Naive thymus-derived CD4-positive, alpha-beta T cell (primary cell): ENCODE measurements at regions not wholly inside any gene's neighbourhood (a gene's known extent, or its start where the extent isn't known, plus 50 kb on each side); places are given as distances from the start of the nearest gene placed in this dataset.
A peak's percentile ranks its signal among the peaks of the same experiment; 100 is the strongest.

Source experiments
- ATAC-seq: fragments of 150-1000 bp; cut with Tn5 transposase; 2 replicates; pipeline ENCODE4 v1.10.0; 2021; ENCODE audit warnings: mild to moderate bottlenecking, moderate library complexity
- CTCF ChIA-PET: fragments of 350-600 bp; sonication (Branson Sonifier 250); formaldehyde crosslinking; loops from one replicate; lab custom pipeline; 2021; ENCODE audit warnings: antibody characterized with exemption; lab: Charles Lee
- POLR2A ChIA-PET: fragments of 350-600 bp; sonication (Branson Sonifier 250); formaldehyde crosslinking; loops from one replicate; lab custom pipeline; 2021; ENCODE audit warnings: antibody characterized with exemption, inconsistent platforms; lab: Charles Lee
- DNase-seq, 9 donors: peaks; one replicate each; pipeline versions ENCODE4 v3.0.0 to v3.0.0-alpha.2; 2020 to 2022; ENCODE audit warnings: mixed read lengths in 1 of 9
- H3K27ac ChIP-seq: one replicate; pipeline ENCODE4 v1.7.0; 2013; ENCODE audit warnings: mild to moderate bottlenecking, low read depth, low read length, moderate library complexity
- H3K27me3 ChIP-seq, 2 donors: one replicate each; pipeline ENCODE4 v1.7.0; 2013; ENCODE audit warnings: low read length in 2 of 2, mild to moderate bottlenecking in 2 of 2, moderate library complexity in 2 of 2; ENCODE audit not compliant: control insufficient read depth in 2 of 2, insufficient read depth in 2 of 2
- H3K36me3 ChIP-seq, 3 experiments: 1 replicate in 2 of 3; 2 replicates in 1 of 3; pipeline ENCODE4 v1.7.0; 2013; ENCODE audit warnings: low read length in 3 of 3, mild to moderate bottlenecking in 3 of 3, moderate library complexity in 1 of 3; ENCODE audit not compliant: insufficient read depth in 3 of 3, control insufficient read depth in 2 of 3
- H3K4me1 ChIP-seq, 2 donors: one replicate each; pipeline ENCODE4 v1.7.0; 2013; ENCODE audit warnings: low read length in 2 of 2, mild to moderate bottlenecking in 2 of 2, moderate library complexity in 1 of 2; ENCODE audit not compliant: control insufficient read depth in 2 of 2, insufficient read depth in 2 of 2
- H3K4me3 ChIP-seq: 2 replicates; pipeline ENCODE4 v1.7.0; 2013; ENCODE audit warnings: mild to moderate bottlenecking, low read length
- H3K9me3 ChIP-seq, 3 experiments: 1 replicate in 2 of 3; 2 replicates in 1 of 3; pipeline ENCODE4 v1.7.0; 2013; ENCODE audit warnings: low read length in 3 of 3; ENCODE audit not compliant: control insufficient read depth in 2 of 3
- H3K27ac Mint-ChIP-seq, 9 donors: one replicate each; pipeline ENCODE4 v1.8.0; 2020 to 2022; ENCODE audit warnings: mixed read lengths in 9 of 9, mild to moderate bottlenecking in 8 of 9, moderate library complexity in 5 of 9, inconsistent platforms in 2 of 9
- H3K27me3 Mint-ChIP-seq, 5 donors: one replicate each; pipeline ENCODE4 v1.8.0; 2021 to 2022; ENCODE audit warnings: mixed read lengths in 5 of 5, mild to moderate bottlenecking in 1 of 5
- H3K36me3 Mint-ChIP-seq, 5 donors: one replicate each; pipeline ENCODE4 v1.8.0; 2020 to 2022; ENCODE audit warnings: mixed read lengths in 5 of 5, mild to moderate bottlenecking in 3 of 5, inconsistent platforms in 1 of 5
- H3K4me1 Mint-ChIP-seq, 7 donors: one replicate each; pipeline ENCODE4 v1.8.0; 2020 to 2022; ENCODE audit warnings: mixed read lengths in 7 of 7, mild to moderate bottlenecking in 3 of 7, inconsistent platforms in 1 of 7
- H3K4me3 Mint-ChIP-seq, 10 donors: one replicate each; pipeline ENCODE4 v1.8.0; 2020 to 2022; ENCODE audit warnings: mild to moderate bottlenecking in 10 of 10, mixed read lengths in 10 of 10, moderate library complexity in 6 of 10, inconsistent platforms in 2 of 10
- H3K9me3 Mint-ChIP-seq, 11 donors: one replicate each; pipeline ENCODE4 v1.8.0; 2020 to 2022; ENCODE audit warnings: mixed read lengths in 11 of 11, mild to moderate bottlenecking in 4 of 11, inconsistent platforms in 1 of 11, moderate library complexity in 1 of 11
- intact Hi-C, 2 donors: fragments of 100-400 bp; cut with micrococcal nuclease; formaldehyde crosslinking; loops; one replicate each; pipeline ENCODE4 v1.15.1; 2023

DNA sequence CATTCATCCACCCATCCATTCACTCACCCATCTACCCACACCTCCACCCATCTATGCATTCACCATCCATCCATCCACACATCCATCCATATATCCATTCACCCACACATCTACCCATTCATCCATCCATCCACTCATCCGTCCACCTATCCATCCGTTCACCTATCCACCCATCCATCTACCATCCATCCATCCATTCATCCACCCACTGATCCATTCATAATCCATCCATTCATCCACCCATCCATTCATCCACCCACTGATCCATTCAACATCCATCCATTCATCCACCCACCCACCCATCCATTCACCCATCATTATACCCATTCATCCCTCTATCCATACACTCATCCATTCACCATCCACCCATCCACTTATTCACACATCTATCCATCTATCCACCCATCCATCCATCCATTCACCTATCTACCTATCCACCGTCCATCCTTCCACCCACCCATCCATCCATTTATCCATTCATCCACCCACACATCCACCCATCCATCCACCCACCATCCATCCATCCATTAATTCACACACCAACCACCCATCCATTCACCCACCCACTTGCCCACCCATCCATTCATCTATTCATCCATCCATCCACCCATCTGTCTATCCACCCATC, 336.5 kb upstream of the IRX4 start:
- H3K4me3 ChIP-seq: no peak overlapping the region
- Mint-ChIP-seq H3K9me3 (peaks cover 0 to 4% (median 0%) of the 10 kb centered on the region in 11 donors), H3K27ac (no peak overlapping the region), H3K27me3 (peaks cover 0 to 22% (median 0%) of the 10 kb centered on the region in 5 donors), H3K4me1 (no peaks in the 10 kb centered on the region), H3K4me3 (no peak overlapping the region), H3K36me3 (no peaks in the 10 kb centered on the region)
- DNase-seq (no peak), ATAC-seq (no peak)
- no peak overlapping the region for H3K27ac ChIP-seq
- ChIA-PET CTCF (no interaction called here), POLR2A (no interaction called here)
- H3K9me3 ChIP-seq: no peaks in the 10 kb centered on the region
- intact Hi-C loops: no loop called here
- no peaks in the 10 kb centered on the region for H3K4me1 ChIP-seq
- no peaks in the 10 kb centered on the region for H3K36me3 ChIP-seq
- no peaks in the 10 kb centered on the region for H3K27me3 ChIP-seq

DNA sequence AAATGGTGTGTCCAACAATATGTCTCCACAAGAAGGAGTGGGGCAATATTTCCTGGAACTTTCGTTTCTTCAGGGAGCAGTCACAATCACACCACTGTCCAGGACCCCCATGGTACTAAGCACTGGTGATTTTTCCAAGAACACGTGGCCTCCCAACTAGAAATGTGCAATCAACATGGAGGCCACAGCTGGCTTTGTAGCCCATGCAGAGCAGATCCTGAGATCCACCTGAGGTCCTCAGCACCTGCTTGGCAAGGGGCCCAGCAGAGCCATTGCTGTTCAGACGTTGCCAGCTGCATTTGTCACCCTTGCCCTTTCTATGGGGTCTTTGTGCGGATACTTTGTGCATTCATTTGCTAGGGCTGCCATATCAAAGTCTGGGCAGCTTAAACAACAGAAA, 334.5 kb upstream of the IRX4 start:
- no peak for DNase-seq
- no peak overlapping the region for H3K4me3 ChIP-seq
- H3K9me3 Mint-ChIP-seq: peaks cover 0 to 4% (median 0%) of the 10 kb centered on the region in 11 donors
- no peaks in the 10 kb centered on the region for H3K27me3 ChIP-seq
- H3K36me3 Mint-ChIP-seq: no peaks in the 10 kb centered on the region
- H3K36me3 ChIP-seq: no peaks in the 10 kb centered on the region
- no peak overlapping the region for H3K4me3 Mint-ChIP-seq
- H3K9me3 ChIP-seq: no peaks in the 10 kb centered on the region
- intact Hi-C loops: no loop called here
- ATAC-seq: no peak
- peaks cover 0 to 14% (median 0%) of the 10 kb centered on the region in 5 donors for H3K27me3 Mint-ChIP-seq
- H3K27ac Mint-ChIP-seq: no peak overlapping the region
- no peak overlapping the region for H3K27ac ChIP-seq
- POLR2A ChIA-PET: no interaction called here
- H3K4me1 ChIP-seq: no peaks in the 10 kb centered on the region
- no peaks in the 10 kb centered on the region for H3K4me1 Mint-ChIP-seq
- CTCF ChIA-PET: no interaction called here

DNA sequence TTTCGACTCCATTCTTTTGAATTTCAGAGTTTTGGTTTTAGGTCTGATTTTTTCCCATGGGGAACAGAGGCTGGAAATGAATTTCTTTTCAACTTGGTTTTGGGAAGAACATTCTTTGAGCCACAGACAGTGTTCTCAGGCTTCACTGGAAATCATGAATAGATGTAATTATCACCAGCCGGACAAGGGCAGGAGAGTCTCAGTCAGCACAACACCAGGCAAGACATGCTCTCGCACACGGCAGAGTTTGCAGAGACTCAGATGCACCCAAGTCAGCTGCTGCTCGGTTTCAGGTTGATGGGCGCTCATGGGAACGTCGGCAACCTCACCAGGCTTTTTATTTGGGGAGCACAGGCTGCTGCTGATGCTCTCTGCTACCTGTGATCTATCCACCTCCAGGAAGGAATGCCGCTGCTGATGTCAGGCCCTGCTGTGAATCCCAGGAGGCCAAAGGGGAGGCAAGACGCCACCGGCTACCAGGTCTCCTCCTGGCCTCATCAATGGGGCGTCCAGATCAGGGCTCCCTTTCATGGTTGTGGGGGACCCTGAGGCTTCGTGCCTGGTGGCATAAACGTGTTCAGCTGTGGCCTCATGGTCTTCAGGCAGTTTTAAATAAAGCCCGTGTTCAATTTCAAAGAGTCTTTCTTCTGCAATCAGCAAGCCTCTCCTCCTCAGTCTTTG, 332.3 kb upstream of the IRX4 start:
- Mint-ChIP-seq H3K27ac (no peak overlapping the region), H3K4me3 (no peak overlapping the region), H3K9me3 (peaks cover 0 to 4% (median 0%) of the 10 kb centered on the region in 11 donors), H3K27me3 (peaks cover 0 to 13% (median 0%) of the 10 kb centered on the region in 5 donors), H3K36me3 (no peaks in the 10 kb centered on the region), H3K4me1 (no peaks in the 10 kb centered on the region)
- CTCF ChIA-PET: no interaction called here
- no peaks in the 10 kb centered on the region for H3K4me1 ChIP-seq
- H3K36me3 ChIP-seq: no peaks in the 10 kb centered on the region
- DNase-seq: no peak
- intact Hi-C loops: no loop called here
- H3K9me3 ChIP-seq: no peaks in the 10 kb centered on the region
- H3K4me3 ChIP-seq: no peak overlapping the region
- no peak overlapping the region for H3K27ac ChIP-seq
- H3K27me3 ChIP-seq: no peaks in the 10 kb centered on the region
- POLR2A ChIA-PET: no interaction called here
- no peak for ATAC-seq

DNA sequence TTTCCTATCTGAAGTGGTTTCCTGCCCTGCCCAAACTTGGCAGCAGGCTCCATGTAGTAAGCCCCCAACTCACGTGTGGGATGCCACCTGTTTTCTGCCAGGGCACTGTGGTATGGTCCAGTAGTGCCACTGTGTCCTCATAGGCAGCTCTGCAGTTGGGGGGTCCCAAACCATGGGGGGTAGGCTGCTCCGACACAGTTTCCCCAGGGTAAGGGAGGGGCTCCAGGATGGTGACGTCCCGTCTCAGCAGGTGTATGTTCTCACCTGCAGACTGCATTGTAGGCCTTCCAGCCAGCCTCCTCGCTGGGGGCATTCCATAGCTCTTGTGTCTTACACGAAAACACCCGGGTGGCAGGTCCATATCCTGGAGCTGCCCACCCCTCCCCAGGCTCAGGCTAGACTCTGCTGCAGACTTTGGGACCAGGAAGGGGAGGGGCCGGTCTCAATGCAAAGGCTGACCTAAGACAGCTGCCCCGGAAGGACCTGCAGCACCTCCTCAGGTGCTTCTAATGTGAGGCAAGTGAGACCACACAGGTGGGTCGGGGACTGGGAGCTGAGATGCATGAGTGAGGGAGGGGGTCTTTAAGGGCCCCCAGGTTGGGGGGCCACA, 330.5 kb upstream of the IRX4 start:
- H3K9me3 ChIP-seq: no peaks in the 10 kb centered on the region
- no peak overlapping the region for H3K27ac Mint-ChIP-seq
- no peaks in the 10 kb centered on the region for H3K4me1 Mint-ChIP-seq
- no peak overlapping the region for H3K4me3 Mint-ChIP-seq
- H3K27me3 ChIP-seq: peaks cover 0 to 3% of the 10 kb centered on the region in 2 donors
- no peaks in the 10 kb centered on the region for H3K9me3 Mint-ChIP-seq
- H3K27me3 Mint-ChIP-seq: peaks cover 0 to under 1% (median 0%) of the 10 kb centered on the region in 5 donors
- H3K4me3 ChIP-seq: no peak overlapping the region
- intact Hi-C loops: no loop called here
- H3K36me3 ChIP-seq: no peaks in the 10 kb centered on the region
- ATAC-seq: peak; percentile 18
- no peaks in the 10 kb centered on the region for H3K4me1 ChIP-seq
- ChIA-PET POLR2A (no interaction called here), CTCF (no interaction called here)
- H3K27ac ChIP-seq: no peak overlapping the region
- no peak for DNase-seq
- H3K36me3 Mint-ChIP-seq: no peaks in the 10 kb centered on the region

DNA sequence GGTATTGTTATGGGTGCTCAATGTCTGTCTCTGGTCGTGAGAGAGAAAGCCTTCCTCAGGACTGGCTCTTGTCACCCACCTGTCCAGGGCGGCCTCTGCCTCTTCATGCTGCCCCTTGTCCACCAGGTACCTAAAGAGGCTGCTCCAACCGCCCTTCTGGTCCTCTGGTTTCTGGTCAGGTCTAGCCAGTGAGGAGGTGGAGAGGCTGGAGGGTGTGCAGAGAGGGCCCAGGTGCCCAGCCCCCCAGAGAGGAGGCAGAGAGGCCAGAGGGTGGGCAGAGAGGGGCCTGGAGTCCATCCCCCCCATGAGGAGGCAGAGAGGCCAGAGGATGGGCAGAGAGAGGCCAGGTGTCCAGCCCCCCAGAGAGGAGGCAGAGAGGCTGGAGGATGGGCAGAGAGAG, 329.8 kb upstream of the IRX4 start:
- Histone ChIP-seq H3K27ac (no peak overlapping the region), H3K4me1 (no peaks in the 10 kb centered on the region), H3K27me3 (peaks cover 0 to 4% of the 10 kb centered on the region in 2 donors), H3K9me3 (no peaks in the 10 kb centered on the region), H3K36me3 (no peaks in the 10 kb centered on the region), H3K4me3 (no peak overlapping the region)
- Mint-ChIP-seq H3K9me3 (no peaks in the 10 kb centered on the region), H3K4me1 (no peaks in the 10 kb centered on the region), H3K4me3 (no peak overlapping the region), H3K36me3 (no peaks in the 10 kb centered on the region), H3K27ac (no peak overlapping the region), H3K27me3 (peaks cover 0 to 6% (median 2%) of the 10 kb centered on the region in 5 donors)
- CTCF ChIA-PET: no interaction called here
- no peak for ATAC-seq
- DNase-seq: no peak
- intact Hi-C loops: no loop called here
- POLR2A ChIA-PET: no interaction called here

DNA sequence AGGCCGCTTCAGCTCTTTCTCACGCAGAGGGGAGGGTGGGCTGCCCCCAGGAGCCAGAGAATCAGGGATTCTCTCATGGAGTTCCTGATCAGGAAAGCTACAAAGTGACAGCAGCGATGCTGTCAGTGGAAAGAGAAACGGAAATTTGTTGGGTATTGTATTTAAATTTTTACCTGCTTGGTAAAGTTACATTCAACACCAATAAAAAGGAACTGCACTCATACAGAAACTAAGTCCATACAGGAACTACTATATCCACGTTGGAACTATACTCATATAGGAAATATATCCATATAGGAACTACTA, 325.5 kb upstream of the IRX4 start:
- no peak overlapping the region for H3K27ac ChIP-seq
- ATAC-seq: no peak
- intact Hi-C loops: no loop called here
- Mint-ChIP-seq H3K9me3 (peaks cover 0 to 3% (median 0%) of the 10 kb centered on the region in 11 donors), H3K36me3 (peaks cover 0 to 2% (median 0%) of the 10 kb centered on the region in 5 donors), H3K4me1 (no peaks in the 10 kb centered on the region), H3K4me3 (no peak overlapping the region), H3K27ac (no peak overlapping the region), H3K27me3 (peaks cover 0 to 33% (median 19%) of the 10 kb centered on the region in 5 donors)
- no peaks in the 10 kb centered on the region for H3K4me1 ChIP-seq
- peaks cover 0 to 4% of the 10 kb centered on the region in 2 donors for H3K27me3 ChIP-seq
- ChIA-PET CTCF (no interaction called here), POLR2A (no interaction called here)
- no peak overlapping the region for H3K4me3 ChIP-seq
- H3K9me3 ChIP-seq: no peaks in the 10 kb centered on the region
- H3K36me3 ChIP-seq: no peaks in the 10 kb centered on the region
- DNase-seq: no peak
